Neural progenitor cell (in vitro differentiated cells): ENCODE measurements at regions not wholly inside any gene's neighbourhood (a gene's known extent, or its start where the extent isn't known, plus 50 kb on each side); places are given as distances from the start of the nearest gene placed in this dataset.

Experiments
- DNase-seq: peaks from one replicate; pipeline ENCODE4 v3.0.0-alpha.2; 2016; ENCODE audit warnings: low spot score
- H2AFZ ChIP-seq: fragments of 200-600 bp; sonication (generic); replicated peaks from 2 replicates; pipeline ENCODE4 v1.6.1; 2016; ENCODE audit warnings: antibody characterized with exemption
- H3F3A ChIP-seq: fragments of 200-600 bp; sonication (generic); 2 replicates; pipeline ENCODE4 v1.6.1; 2016; ENCODE audit warnings: antibody characterized with exemption, low read depth
- H3K27ac ChIP-seq: fragments of 200-600 bp; sonication (generic); 2 replicates; pipeline ENCODE4 v1.5.1; 2016; ENCODE audit warnings: mild to moderate bottlenecking
- H3K27me3 ChIP-seq: fragments of 200-600 bp; sonication (generic); 2 replicates; pipeline ENCODE4 v1.6.1; 2016; ENCODE audit warnings: mild to moderate bottlenecking, moderate library complexity
- H3K36me3 ChIP-seq: fragments of 200-600 bp; sonication (generic); 2 replicates; pipeline ENCODE4 v1.5.1; 2016
- H3K4me1 ChIP-seq: fragments of 200-600 bp; sonication (generic); 2 replicates; pipeline ENCODE4 v1.6.1; 2016; ENCODE audit warnings: mixed run types
- H3K4me2 ChIP-seq: fragments of 200-600 bp; sonication (generic); 2 replicates; pipeline ENCODE4 v1.6.1; 2016
- H3K4me3 ChIP-seq: fragments of 200-600 bp; sonication (generic); 2 replicates; pipeline ENCODE4 v1.5.1; 2016
- H3K79me2 ChIP-seq: fragments of 200-600 bp; sonication (generic); 2 replicates; pipeline ENCODE4 v1.6.1; 2016; ENCODE audit warnings: low read depth
- H3K9ac ChIP-seq: fragments of 200-600 bp; sonication (generic); 2 replicates; pipeline ENCODE4 v1.6.1; 2016
- H3K9me3 ChIP-seq: fragments of 200-600 bp; sonication (generic); 2 replicates; pipeline ENCODE4 v1.5.1; 2016; ENCODE audit warnings: low read depth
- H4K20me1 ChIP-seq: fragments of 200-600 bp; sonication (generic); 2 replicates; pipeline ENCODE4 v1.6.1; 2016; ENCODE audit warnings: low read depth
- H3K27ac Mint-ChIP-seq: 3 replicates; pipeline ENCODE4 v1.8.0; 2021; ENCODE audit warnings: mixed read lengths
- H3K27me3 Mint-ChIP-seq: 2 replicates; pipeline ENCODE4 v1.8.0; 2022; ENCODE audit warnings: low read depth, mild to moderate bottlenecking, inconsistent platforms, moderate library complexity, mixed read lengths; ENCODE audit not compliant: insufficient read depth
- H3K36me3 Mint-ChIP-seq: 3 replicates; pipeline ENCODE4 v1.8.0; 2021; ENCODE audit warnings: mixed read lengths
- H3K4me1 Mint-ChIP-seq: 3 replicates; pipeline ENCODE4 v1.8.0; 2021; ENCODE audit warnings: mixed read lengths
- H3K4me3 Mint-ChIP-seq: 3 replicates; pipeline ENCODE4 v1.8.0; 2021; ENCODE audit warnings: mild to moderate bottlenecking, moderate library complexity, mixed read lengths
- H3K9me3 Mint-ChIP-seq: 3 replicates; pipeline ENCODE4 v1.8.0; 2020; ENCODE audit warnings: mixed read lengths
- EZH2 ChIP-seq: fragments of 200-600 bp; sonication (generic); IDR thresholded peaks from 2 replicates; pipeline ENCODE4 v1.6.1; 2017; ENCODE audit warnings: antibody characterized with exemption, mild to moderate bottlenecking, moderate library complexity
- EZH2phosphoT487 ChIP-seq: fragments of 200-600 bp; sonication (generic); IDR thresholded peaks from 2 replicates; pipeline ENCODE4 v1.6.1; 2017; ENCODE audit warnings: antibody characterized with exemption
- TF ChIP-seq, protein P1 (sequence below): fragments of 200-600 bp; sonication (generic); IDR thresholded peaks from 2 replicates; pipeline ENCODE4 v1.5.1; 2017; ENCODE audit warnings: antibody characterized with exemption, mild to moderate bottlenecking

GRCh38 chr2:78701546-78701945 lies 324.0 kb upstream of the REG3G start:
- no peaks in the 10 kb centered on the region for H3K9me3 Mint-ChIP-seq
- TF ChIP-seq EZH2phosphoT487 (no peak), EZH2 (no peak)
- TF ChIP-seq, protein P1, sequence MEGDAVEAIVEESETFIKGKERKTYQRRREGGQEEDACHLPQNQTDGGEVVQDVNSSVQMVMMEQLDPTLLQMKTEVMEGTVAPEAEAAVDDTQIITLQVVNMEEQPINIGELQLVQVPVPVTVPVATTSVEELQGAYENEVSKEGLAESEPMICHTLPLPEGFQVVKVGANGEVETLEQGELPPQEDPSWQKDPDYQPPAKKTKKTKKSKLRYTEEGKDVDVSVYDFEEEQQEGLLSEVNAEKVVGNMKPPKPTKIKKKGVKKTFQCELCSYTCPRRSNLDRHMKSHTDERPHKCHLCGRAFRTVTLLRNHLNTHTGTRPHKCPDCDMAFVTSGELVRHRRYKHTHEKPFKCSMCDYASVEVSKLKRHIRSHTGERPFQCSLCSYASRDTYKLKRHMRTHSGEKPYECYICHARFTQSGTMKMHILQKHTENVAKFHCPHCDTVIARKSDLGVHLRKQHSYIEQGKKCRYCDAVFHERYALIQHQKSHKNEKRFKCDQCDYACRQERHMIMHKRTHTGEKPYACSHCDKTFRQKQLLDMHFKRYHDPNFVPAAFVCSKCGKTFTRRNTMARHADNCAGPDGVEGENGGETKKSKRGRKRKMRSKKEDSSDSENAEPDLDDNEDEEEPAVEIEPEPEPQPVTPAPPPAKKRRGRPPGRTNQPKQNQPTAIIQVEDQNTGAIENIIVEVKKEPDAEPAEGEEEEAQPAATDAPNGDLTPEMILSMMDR, result no peak

GRCh38 chr2:78707776-78708386 lies 317.6 kb upstream of the REG3G start:
- Histone ChIP-seq H3K36me3 (no peaks in the 10 kb centered on the region), H3K9me3 (no peaks in the 10 kb centered on the region), H3K27me3 (no peaks in the 10 kb centered on the region), H2AFZ (no peak overlapping the region), H3K9ac (no peak overlapping the region), H3K79me2 (no peaks in the 10 kb centered on the region), H3K27ac (no peak overlapping the region), H4K20me1 (no peaks in the 10 kb centered on the region), H3K4me3 (no peak overlapping the region), H3F3A (no peaks in the 10 kb centered on the region), H3K4me1 (no peaks in the 10 kb centered on the region), H3K4me2 (no peak overlapping the region)
- no peaks in the 10 kb centered on the region for H3K9me3 Mint-ChIP-seq
- no peak overlapping the region for H3K4me3 Mint-ChIP-seq
- H3K27ac Mint-ChIP-seq, result no peak overlapping the region
- H3K27me3 Mint-ChIP-seq, result no peaks in the 10 kb centered on the region
- no peaks in the 10 kb centered on the region for H3K4me1 Mint-ChIP-seq
- no peaks in the 10 kb centered on the region for H3K36me3 Mint-ChIP-seq
- no peak for DNase-seq
- TF ChIP-seq EZH2, result no peak
- TF ChIP-seq, protein P1, result no peak

More at GRCh38 chr2:78701546-78701945, 324.0 kb upstream of the REG3G start:
- Histone ChIP-seq H2AFZ (no peak overlapping the region), H3K4me1 (no peaks in the 10 kb centered on the region), H3K4me2 (no peak overlapping the region), H3K9me3 (no peaks in the 10 kb centered on the region), H3F3A (no peaks in the 10 kb centered on the region), H3K27me3 (no peaks in the 10 kb centered on the region), H3K9ac (no peak overlapping the region), H3K36me3 (no peaks in the 10 kb centered on the region), H3K27ac (no peak overlapping the region), H4K20me1 (no peaks in the 10 kb centered on the region), H3K79me2 (no peaks in the 10 kb centered on the region), H3K4me3 (no peak overlapping the region)
- no peak overlapping the region for H3K27ac Mint-ChIP-seq
- H3K27me3 Mint-ChIP-seq, result no peaks in the 10 kb centered on the region
- H3K4me3 Mint-ChIP-seq, result no peak overlapping the region
- DNase-seq, result no peak
- H3K4me1 Mint-ChIP-seq, result peaks cover 3% of the 10 kb centered on the region
- no peaks in the 10 kb centered on the region for H3K36me3 Mint-ChIP-seq

GRCh38 chr2:78710632-78711375 lies 314.7 kb upstream of the REG3G start:
- H3K79me2 ChIP-seq, result no peaks in the 10 kb centered on the region
- H3K9me3 Mint-ChIP-seq, result no peaks in the 10 kb centered on the region
- TF ChIP-seq, protein P1, result no peak
- TF ChIP-seq EZH2phosphoT487, result no peak
- TF ChIP-seq EZH2, result no peak
- no peaks in the 10 kb centered on the region for H3K4me1 Mint-ChIP-seq
- no peak for DNase-seq
- H3K9ac ChIP-seq, result no peak overlapping the region
- no peak overlapping the region for H2AFZ ChIP-seq
- H3K27me3 Mint-ChIP-seq, result no peaks in the 10 kb centered on the region
- no peaks in the 10 kb centered on the region for H4K20me1 ChIP-seq
- no peaks in the 10 kb centered on the region for H3F3A ChIP-seq
- no peaks in the 10 kb centered on the region for H3K36me3 ChIP-seq
- H3K27me3 ChIP-seq, result no peaks in the 10 kb centered on the region
- H3K36me3 Mint-ChIP-seq, result no peaks in the 10 kb centered on the region
- H3K4me3 ChIP-seq, result no peak overlapping the region
- no peaks in the 10 kb centered on the region for H3K4me1 ChIP-seq
- no peak overlapping the region for H3K4me2 ChIP-seq
- H3K27ac ChIP-seq, result no peak overlapping the region
- H3K4me3 Mint-ChIP-seq, result no peak overlapping the region
- H3K27ac Mint-ChIP-seq, result no peak overlapping the region
- no peaks in the 10 kb centered on the region for H3K9me3 ChIP-seq
